ENCODE measurements at regions not wholly inside any gene's neighbourhood (a gene's known extent, or its start where the extent isn't known, plus 50 kb on each side); places are given as distances from the start of the nearest gene placed in this dataset.
"Not testable (repeated sequence)": the region's sequence is repeated elsewhere in the genome, so short reads cannot be mapped to it uniquely, and the experiment has no call there.

GRCh38 chr1:185464777-185465176, 147.7 kb upstream of the IVNS1ABP start:
- intact Hi-C loops (cut with DNase I): no loop called here
- ATAC-seq: no peak

DNA sequence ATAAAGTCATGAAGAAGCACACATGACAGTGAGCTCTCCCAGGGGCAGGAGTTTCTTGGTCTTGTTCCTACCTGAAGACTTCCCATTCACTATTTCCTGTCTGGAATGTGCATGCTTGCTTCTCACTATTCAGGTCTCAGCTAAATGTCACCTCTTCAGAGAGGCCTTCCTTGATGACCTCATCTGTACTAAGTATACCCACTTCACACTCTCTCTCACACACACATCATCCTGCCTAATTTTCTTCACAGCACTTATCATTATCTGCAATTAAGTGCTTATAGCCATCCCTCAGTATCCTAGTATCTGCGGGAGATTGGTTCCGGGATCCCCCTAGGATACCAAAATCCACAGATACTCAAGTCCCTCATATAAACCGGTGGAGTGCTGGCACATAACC, 146.4 kb upstream of the IVNS1ABP start:
- no peak for ATAC-seq
- no peak for DNase-seq (ENCODE audit: missing footprints)
- intact Hi-C loops (cut with DNase I): no loop called here

More at GRCh38 chr1:185464777-185465176, 147.7 kb upstream of the IVNS1ABP start:
- DNase-seq (ENCODE audit: missing footprints): no peak

- ATAC-seq: no peak
- intact Hi-C loops (cut with DNase I): no loop called here
- DNase-seq (ENCODE audit: missing footprints): no peak
Observed at GRCh38 chr1:185463011-185463410, 146.0 kb upstream of the IVNS1ABP start.

GRCh38 chr1:185460723-185461122, 143.7 kb upstream of the IVNS1ABP start:
- ATAC-seq; DNase-seq (ENCODE audit: missing footprints); intact Hi-C loops (cut with DNase I): not testable (repeated sequence)

DNA sequence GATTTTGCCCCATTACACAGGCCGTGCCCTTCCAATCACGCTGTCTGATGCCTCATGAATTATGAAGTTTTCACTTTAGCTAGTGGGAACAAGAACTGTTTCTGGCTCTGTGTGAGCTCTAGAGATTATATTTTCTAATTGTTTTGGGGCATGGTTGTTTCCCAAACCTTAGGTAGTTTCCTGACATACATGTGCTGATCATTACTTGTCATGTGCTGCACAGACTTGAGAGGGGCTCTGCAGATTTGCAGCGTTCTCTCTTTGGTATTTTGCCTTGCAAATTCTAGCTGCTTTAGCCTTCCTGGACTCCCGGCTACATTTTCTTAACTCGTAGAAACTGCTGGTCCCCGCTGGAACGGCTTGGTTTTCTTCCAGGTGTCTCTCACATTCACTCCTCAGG, 142.1 kb upstream of the IVNS1ABP start:
- no peak for ATAC-seq
- DNase-seq (ENCODE audit: missing footprints): no peak
- intact Hi-C loops (cut with DNase I): no loop called here

DNA sequence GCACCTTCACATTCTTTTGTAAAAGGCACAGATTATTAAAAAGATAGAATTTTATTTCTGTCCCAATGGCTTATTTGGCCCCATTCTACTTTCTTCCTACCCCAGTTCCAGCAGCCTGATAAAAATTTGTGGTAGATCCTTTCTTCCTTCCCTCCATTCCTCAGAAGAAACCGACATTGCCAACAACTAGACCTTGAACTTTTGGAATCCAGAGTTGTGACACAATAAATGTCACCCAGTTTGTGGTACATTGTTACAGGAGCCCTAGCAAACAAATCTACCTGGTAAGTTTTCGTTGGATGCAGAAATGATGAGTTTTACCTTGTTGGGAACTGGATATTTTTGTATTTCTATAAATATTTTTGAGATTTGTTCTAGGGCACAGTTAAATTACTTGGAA, 141.6 kb upstream of the IVNS1ABP start:
- ATAC-seq: no peak
- intact Hi-C loops (cut with DNase I): no loop called here
- DNase-seq (ENCODE audit: missing footprints): no peak

- ATAC-seq (no peak), DNase-seq (ENCODE audit: missing footprints) (no peak)
- intact Hi-C loops (cut with DNase I): no loop called here
Observed at GRCh38 chr1:185453496-185454192, 136.6 kb upstream of the IVNS1ABP start.

- intact Hi-C loops (cut with DNase I): no loop called here
- DNase-seq (ENCODE audit: missing footprints) (no peak), ATAC-seq (no peak)
Observed at GRCh38 chr1:185450917-185451316, 133.9 kb upstream of the IVNS1ABP start.

DNA sequence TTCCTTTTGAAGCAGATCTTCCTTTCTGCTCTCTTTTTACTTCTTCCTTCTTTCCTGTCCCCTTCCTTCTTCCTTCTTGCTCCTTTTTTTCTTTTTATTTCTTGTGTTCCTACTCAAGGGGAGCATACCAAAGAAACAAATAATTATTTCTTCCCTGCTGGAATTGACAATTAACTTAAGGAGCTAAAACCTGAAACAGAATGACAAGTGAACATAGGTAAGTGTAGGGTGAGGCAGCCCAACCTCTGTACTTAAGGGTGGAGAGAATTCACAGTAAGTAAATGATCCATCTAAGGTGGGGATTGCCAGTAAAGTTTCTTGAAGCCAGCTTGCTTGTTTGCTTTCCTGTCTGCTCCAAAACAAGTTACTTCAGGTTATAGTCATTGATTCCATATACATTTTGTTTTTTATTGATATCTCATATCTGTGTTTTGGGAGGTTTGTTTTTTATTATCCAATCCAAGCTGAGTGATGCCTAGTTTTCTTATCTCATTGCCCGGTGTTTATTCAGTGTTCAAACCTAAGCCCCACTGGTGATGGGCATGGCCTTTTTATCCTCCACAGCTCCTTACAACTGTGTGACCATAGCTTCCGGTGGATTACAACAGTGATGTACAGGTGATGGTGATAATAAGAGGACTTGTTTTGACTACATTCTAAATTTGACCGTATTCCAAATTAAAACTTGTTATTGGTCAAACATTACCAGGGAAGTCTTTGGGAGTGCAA, 133.2 kb upstream of the IVNS1ABP start:
- intact Hi-C loops (cut with DNase I): no loop called here
- no peak for DNase-seq (ENCODE audit: missing footprints)
- ATAC-seq: no peak

- DNase-seq (ENCODE audit: missing footprints) (no peak), ATAC-seq (no peak)
- intact Hi-C loops (cut with DNase I): no loop called here
Observed at GRCh38 chr1:185449378-185450059, 132.5 kb upstream of the IVNS1ABP start.

GRCh38 chr1:185448591-185449186, 131.6 kb upstream of the IVNS1ABP start:
- intact Hi-C loops (cut with DNase I): no loop called here
- DNase-seq (ENCODE audit: missing footprints) (no peak), ATAC-seq (no peak)

DNA sequence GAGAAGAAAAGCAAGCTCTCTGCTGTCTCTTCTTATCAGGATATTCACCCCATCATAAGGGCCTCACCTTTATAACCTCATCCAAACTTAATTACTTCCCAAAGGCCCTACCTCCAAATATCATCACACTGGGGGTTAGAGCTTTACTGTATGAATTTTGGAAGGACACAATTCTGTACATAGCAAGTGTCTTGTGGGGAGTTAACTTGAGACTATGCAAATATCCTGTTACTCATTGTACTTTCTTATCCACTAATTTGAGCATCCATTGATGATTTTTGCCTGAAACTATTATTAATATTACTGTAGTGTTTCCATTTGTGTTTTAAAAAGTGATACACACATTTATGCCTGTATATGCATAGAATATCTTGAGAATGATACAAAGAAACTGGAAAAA, 129.1 kb upstream of the IVNS1ABP start:
- DNase-seq (ENCODE audit: missing footprints): no peak
- intact Hi-C loops (cut with DNase I): no loop called here
- no peak for ATAC-seq

- intact Hi-C loops (cut with DNase I): no loop called here
- ATAC-seq (no peak), DNase-seq (ENCODE audit: missing footprints) (no peak)
Observed at GRCh38 chr1:185445594-185445993, 128.6 kb upstream of the IVNS1ABP start.

GRCh38 chr1:185444676-185445075, 127.6 kb upstream of the IVNS1ABP start:
- intact Hi-C loops (cut with DNase I): no loop called here
- ATAC-seq: no peak
- DNase-seq (ENCODE audit: missing footprints): no peak

DNA sequence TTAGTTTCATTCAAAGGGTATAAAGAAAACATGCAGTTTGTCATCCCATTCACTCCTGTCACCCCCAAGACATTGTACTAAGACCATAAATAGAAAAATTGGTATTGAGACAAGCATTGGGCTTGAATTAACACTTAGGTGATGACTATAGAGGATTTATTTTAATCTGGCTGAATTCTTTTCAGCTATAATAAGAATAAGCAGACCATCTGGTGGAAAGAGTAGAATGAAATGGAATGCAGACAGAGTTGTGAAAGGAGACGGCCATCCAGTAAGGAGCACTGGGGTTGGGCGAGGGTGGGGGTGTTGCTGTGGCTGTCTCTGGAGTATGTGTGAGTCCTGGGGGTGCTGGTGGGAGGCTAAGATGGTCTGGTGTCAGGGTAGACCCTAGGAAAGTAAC, 125.0 kb upstream of the IVNS1ABP start:
- intact Hi-C loops (cut with DNase I): no loop called here
- DNase-seq (ENCODE audit: missing footprints) (no peak), ATAC-seq (no peak)

- intact Hi-C loops (cut with DNase I): no loop called here
Observed at GRCh38 chr1:185441605-185442004, 124.6 kb upstream of the IVNS1ABP start.

GRCh38 chr1:185440877-185441276, 123.8 kb upstream of the IVNS1ABP start:
- ATAC-seq (no peak), DNase-seq (ENCODE audit: missing footprints) (no peak)
- intact Hi-C loops (cut with DNase I): no loop called here

More at GRCh38 chr1:185441605-185442004, 124.6 kb upstream of the IVNS1ABP start:
- ATAC-seq (no peak), DNase-seq (ENCODE audit: missing footprints) (no peak)

- DNase-seq (ENCODE audit: missing footprints) (no peak), ATAC-seq (peak; percentile 37)
- intact Hi-C loops (cut with DNase I): no loop called here
Observed at GRCh38 chr1:185439727-185440415, 122.8 kb upstream of the IVNS1ABP start.

DNA sequence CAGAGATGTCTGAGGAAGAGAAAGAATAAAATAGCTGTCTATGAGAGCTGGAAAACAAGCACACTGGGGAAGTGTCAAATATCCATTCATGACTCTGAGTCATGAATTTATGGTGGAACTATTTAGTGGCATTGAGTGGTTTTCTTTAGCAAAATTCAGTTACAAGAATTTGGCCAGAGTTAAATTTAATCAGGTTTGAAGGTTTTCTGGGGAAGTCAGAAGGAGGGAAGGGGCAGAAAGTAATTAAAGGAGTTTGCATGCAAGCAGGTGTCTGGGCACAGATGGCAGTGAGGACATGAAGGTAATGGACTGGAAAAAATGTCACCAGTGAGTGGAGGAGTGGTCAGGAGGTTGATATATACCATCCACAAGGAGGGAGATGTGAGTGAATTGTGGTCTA, 121.9 kb upstream of the IVNS1ABP start:
- no peak for DNase-seq (ENCODE audit: missing footprints)
- ATAC-seq: no peak
- intact Hi-C loops (cut with DNase I): no loop called here
